ENCODE measurements at regions not wholly inside any gene's neighbourhood (a gene's known extent, or its start where the extent isn't known, plus 50 kb on each side); places are given as distances from the start of the nearest gene placed in this dataset.

- Histone ChIP-seq H3K9me3 (ENCODE audit: control insufficient read depth, insufficient read depth, low read length) (0 out of 2 replicates have a peak, but pooled peaks cover 3% of the 10 kb centered on the region), H2BK20ac (ENCODE audit: low read depth, low read length) (no peak overlapping the region), H4K8ac (ENCODE audit: low read depth in 2 of 2, low read length in 2 of 2) (no peak overlapping the region), H3K14ac (replicated peaks; ENCODE audit: low read depth, low read length) (no peak overlapping the region), H3K56ac (ENCODE audit: extremely low read depth, insufficient read depth, low read length) (no peak overlapping the region), H2BK120ac (ENCODE audit: low read depth, low read length) (no peak overlapping the region), H3K36me3 (ENCODE audit: control insufficient read depth, insufficient read depth, low read length) (no peaks in the 10 kb centered on the region), H3K4ac (ENCODE audit: low read depth, low read length) (no peak overlapping the region), H3K4me3 (ENCODE audit: insufficient read depth, low read depth, low read length) (no peak overlapping the region), H2BK15ac (ENCODE audit: low read depth, low read length) (no peak overlapping the region), H4K20me1 (ENCODE audit: insufficient read depth, low read length) (no peaks in the 10 kb centered on the region), H2AFZ (replicated peaks; ENCODE audit: low read length, poor library complexity) (no peak overlapping the region), H3K4me1 (ENCODE audit: control insufficient read depth, insufficient read depth, low read length) (no peaks in the 10 kb centered on the region), H4K91ac (ENCODE audit: insufficient read depth, low read depth, low read length) (no peak overlapping the region), H3K9me1 (ENCODE audit: insufficient read depth, low read length) (no peaks in the 10 kb centered on the region), H3K27me3 (ENCODE audit: control insufficient read depth, insufficient read depth, low read length) (no peaks in the 10 kb centered on the region), H4K5ac (ENCODE audit: low read depth, low read length) (no peak overlapping the region), H3K23ac (ENCODE audit: low read depth, low read length) (no peak overlapping the region), H3K18ac (ENCODE audit: low read depth, low read length) (no peak overlapping the region), H3K27ac (ENCODE audit: insufficient read depth, low read length) (no peak overlapping the region), H3K79me1 (ENCODE audit: low read depth in 1 of 2, low read length in 2 of 2) (no peaks in the 10 kb centered on the region), H3K4me2 (ENCODE audit: low read depth, low read length) (no peak overlapping the region), H3K9ac (ENCODE audit: low read depth, low read length) (no peak overlapping the region), H2AK9ac (replicated peaks; ENCODE audit: low read depth, low read length, poor library complexity) (no peak overlapping the region), H2BK5ac (ENCODE audit: low read depth, low read length, poor library complexity, severe bottlenecking) (no peak overlapping the region), H2AK5ac (ENCODE audit: low read depth, low read length) (no peak overlapping the region)
- intact Hi-C loops (cut with micrococcal nuclease), result no loop called here
- ATAC-seq (ENCODE audit: low read depth) (no peak), DNase-seq (no peak)
- in situ Hi-C loops (cut with MboI; ENCODE audit: low sequenced_read_pairs), result no loop called here
- CTCF ChIA-PET, result no interaction called here
- POLR2A ChIA-PET (ENCODE audit: unreplicated experiment), result no interaction called here
- BruUV-seq (replicated peaks), result no TSS peak
- TF ChIP-seq FOS (IDR thresholded peaks at IDR 0.05; ENCODE audit: low read depth, low read length) (no peak), RCOR1 (IDR thresholded peaks at IDR 0.05; ENCODE audit: insufficient replicate concordance, low read length) (no peak), CEBPB (IDR thresholded peaks at IDR 0.05; ENCODE audit: low read depth, low read length) (no peak), MAZ (IDR thresholded peaks at IDR 0.05; ENCODE audit: borderline replicate concordance, low read depth, low read length) (no peak), SMC3 (IDR thresholded peaks at IDR 0.05; ENCODE audit: low read depth, low read length) (no peak), RAD21 (IDR thresholded peaks at IDR 0.05; ENCODE audit: low read length) (no peak), NFE2L2 (IDR thresholded peaks at IDR 0.05; ENCODE audit: low read depth, low read length) (no peak), RFX5 (IDR thresholded peaks at IDR 0.05; ENCODE audit: low read depth, low read length) (no peak), USF2 (IDR thresholded peaks at IDR 0.05; ENCODE audit: low read depth, low read length) (no peak), BHLHE40 (IDR thresholded peaks at IDR 0.05; ENCODE audit: low read depth, low read length) (no peak), CTCF (conservative IDR thresholded peaks at IDR 0.05; ENCODE audit: low read depth, low read length) (no peak), MXI1 (IDR thresholded peaks at IDR 0.05; ENCODE audit: borderline replicate concordance, low read depth, low read length) (no peak), POLR2A (IDR thresholded peaks at IDR 0.05; ENCODE audit: low read depth, low read length) (no peak), CHD1 (IDR thresholded peaks at IDR 0.05; ENCODE audit: low read depth, low read length) (no peak), MAFK (IDR thresholded peaks at IDR 0.05; ENCODE audit: low read depth, low read length) (no peak)
- TF ChIP-seq, protein P1, sequence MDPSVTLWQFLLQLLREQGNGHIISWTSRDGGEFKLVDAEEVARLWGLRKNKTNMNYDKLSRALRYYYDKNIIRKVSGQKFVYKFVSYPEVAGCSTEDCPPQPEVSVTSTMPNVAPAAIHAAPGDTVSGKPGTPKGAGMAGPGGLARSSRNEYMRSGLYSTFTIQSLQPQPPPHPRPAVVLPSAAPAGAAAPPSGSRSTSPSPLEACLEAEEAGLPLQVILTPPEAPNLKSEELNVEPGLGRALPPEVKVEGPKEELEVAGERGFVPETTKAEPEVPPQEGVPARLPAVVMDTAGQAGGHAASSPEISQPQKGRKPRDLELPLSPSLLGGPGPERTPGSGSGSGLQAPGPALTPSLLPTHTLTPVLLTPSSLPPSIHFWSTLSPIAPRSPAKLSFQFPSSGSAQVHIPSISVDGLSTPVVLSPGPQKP (IDR thresholded peaks at IDR 0.05; ENCODE audit: borderline replicate concordance, low read depth, low read length), result no peak
- dilution Hi-C loops (cut with HindIII; ENCODE audit: low sequenced_read_pairs, unreplicated experiment), result no loop called here
Measured at GRCh38 chr5:105213078-105213477, 1650.5 kb upstream of the NUDT12 start.

All from IMR-90 (cell line).